HCT116 (cell line): ENCODE measurements at regions not wholly inside any gene's neighbourhood (a gene's known extent, or its start where the extent isn't known, plus 50 kb on each side); places are given as distances from the start of the nearest gene placed in this dataset.

Experiments
- EZH2 ChIP-seq: fragments of 200-600 bp; sonication (generic); IDR thresholded peaks from 2 replicates; pipeline ENCODE4 v1.6.1; 2017; ENCODE audit warnings: antibody characterized with exemption, mixed run types
- POLR2AphosphoS5 ChIP-seq: IDR thresholded peaks from 2 replicates; pipeline ENCODE4 v1.6.1; 2011; ENCODE audit warnings: mild to moderate bottlenecking, low read depth, low read length, moderate library complexity
- SP1 ChIP-seq: IDR thresholded peaks from 2 replicates; pipeline ENCODE4 v1.6.1; 2012; ENCODE audit warnings: low read depth
- YY1 ChIP-seq: IDR thresholded peaks from 2 replicates; pipeline ENCODE4 v1.6.1; 2011; ENCODE audit warnings: low read length, low read depth, moderate library complexity, mild to moderate bottlenecking; ENCODE audit not compliant: insufficient replicate concordance; ENCODE audit errors: extremely low read depth
- TF ChIP-seq, protein P1 (sequence below), 3 experiments: fragments of 200-600 bp in 1 of 3; sonication (generic) in 1 of 3; IDR thresholded peaks in 2 of 3; conservative IDR thresholded peaks in 1 of 3; 2 replicates each; pipeline ENCODE4 v1.5.1; 2012 to 2017; ENCODE audit warnings: low read depth in 2 of 3, low read length in 2 of 3, antibody characterized with exemption in 1 of 3, borderline replicate concordance in 1 of 3, control low read depth in 1 of 3, mild to moderate bottlenecking in 1 of 3, mixed read lengths in 1 of 3, mixed run types in 1 of 3, moderate library complexity in 1 of 3; ENCODE audit not compliant: insufficient read depth in 1 of 3
- TF ChIP-seq, protein P2 (sequence below): IDR thresholded peaks from 2 replicates; pipeline ENCODE4 v1.6.1; 2012

GRCh38 chr2:163467251-163467630, 268.6 kb downstream of the FIGN start:
- TF ChIP-seq, protein P1, sequence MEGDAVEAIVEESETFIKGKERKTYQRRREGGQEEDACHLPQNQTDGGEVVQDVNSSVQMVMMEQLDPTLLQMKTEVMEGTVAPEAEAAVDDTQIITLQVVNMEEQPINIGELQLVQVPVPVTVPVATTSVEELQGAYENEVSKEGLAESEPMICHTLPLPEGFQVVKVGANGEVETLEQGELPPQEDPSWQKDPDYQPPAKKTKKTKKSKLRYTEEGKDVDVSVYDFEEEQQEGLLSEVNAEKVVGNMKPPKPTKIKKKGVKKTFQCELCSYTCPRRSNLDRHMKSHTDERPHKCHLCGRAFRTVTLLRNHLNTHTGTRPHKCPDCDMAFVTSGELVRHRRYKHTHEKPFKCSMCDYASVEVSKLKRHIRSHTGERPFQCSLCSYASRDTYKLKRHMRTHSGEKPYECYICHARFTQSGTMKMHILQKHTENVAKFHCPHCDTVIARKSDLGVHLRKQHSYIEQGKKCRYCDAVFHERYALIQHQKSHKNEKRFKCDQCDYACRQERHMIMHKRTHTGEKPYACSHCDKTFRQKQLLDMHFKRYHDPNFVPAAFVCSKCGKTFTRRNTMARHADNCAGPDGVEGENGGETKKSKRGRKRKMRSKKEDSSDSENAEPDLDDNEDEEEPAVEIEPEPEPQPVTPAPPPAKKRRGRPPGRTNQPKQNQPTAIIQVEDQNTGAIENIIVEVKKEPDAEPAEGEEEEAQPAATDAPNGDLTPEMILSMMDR (IDR thresholded peaks at IDR 0.05 in 2 of 3, conservative IDR thresholded peaks at IDR 0.05 in 1 of 3; ENCODE audit: borderline replicate concordance in 1 of 3, insufficient read depth in 1 of 3, low read depth in 2 of 3, low read length in 2 of 3) = no peak
- TF ChIP-seq, protein P2, sequence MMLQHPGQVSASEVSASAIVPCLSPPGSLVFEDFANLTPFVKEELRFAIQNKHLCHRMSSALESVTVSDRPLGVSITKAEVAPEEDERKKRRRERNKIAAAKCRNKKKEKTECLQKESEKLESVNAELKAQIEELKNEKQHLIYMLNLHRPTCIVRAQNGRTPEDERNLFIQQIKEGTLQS = no peak
- no peak for TF ChIP-seq EZH2
- no peak for TF ChIP-seq SP1
- no peak for TF ChIP-seq YY1
- TF ChIP-seq POLR2AphosphoS5 = no peak
